A172 (cell line): ENCODE measurements at regions not wholly inside any gene's neighbourhood (a gene's known extent, or its start where the extent isn't known, plus 50 kb on each side); places are given as distances from the start of the nearest gene placed in this dataset.
"Not testable (repeated sequence)": the region's sequence is repeated elsewhere in the genome, so short reads cannot be mapped to it uniquely, and the experiment has no call there.

Source experiments
- DNase-seq: peaks from one replicate; pipeline ENCODE4 v3.0.0-alpha.2; 2015; ENCODE audit warnings: low spot score

- no peak for DNase-seq
Observed at GRCh38 chr14:31911160-31911559, 165.9 kb upstream of the ARHGAP5 start.

- DNase-seq, result no peak
Observed at GRCh38 chr14:31913370-31913769, 163.7 kb upstream of the ARHGAP5 start.

GRCh38 chr14:31918289-31918688 is 158.8 kb upstream of the ARHGAP5 start:
- not testable (repeated sequence) for DNase-seq

- DNase-seq, result no peak
Observed at GRCh38 chr14:31920001-31920400, 157.1 kb upstream of the ARHGAP5 start.

- no peak for DNase-seq
Observed at GRCh38 chr14:31920989-31921650, 156.0 kb upstream of the ARHGAP5 start.

GRCh38 chr14:31921721-31922120 is 155.4 kb upstream of the ARHGAP5 start:
- no peak for DNase-seq

- DNase-seq, result peak; percentile 31
Observed at GRCh38 chr14:31926123-31926522, 151.0 kb upstream of the ARHGAP5 start.

GRCh38 chr14:31926652-31927347 is 150.3 kb upstream of the ARHGAP5 start:
- DNase-seq, result no peak

GRCh38 chr14:31927348-31927832 is 149.7 kb upstream of the ARHGAP5 start:
- DNase-seq, result peak; percentile 75

GRCh38 chr14:31930070-31930469 is 147.0 kb upstream of the ARHGAP5 start:
- DNase-seq, result no peak

- DNase-seq, result no peak
Observed at GRCh38 chr14:31930493-31931240, 146.4 kb upstream of the ARHGAP5 start.

- DNase-seq, result no peak
Observed at GRCh38 chr14:31932675-31933074, 144.4 kb upstream of the ARHGAP5 start.

- peak; percentile 65 for DNase-seq
Observed at GRCh38 chr14:31933716-31934115, 143.4 kb upstream of the ARHGAP5 start.

GRCh38 chr14:31934767-31935266 is 142.3 kb upstream of the ARHGAP5 start:
- peak; percentile 51 for DNase-seq

GRCh38 chr14:31935391-31935790 is 141.7 kb upstream of the ARHGAP5 start:
- DNase-seq, result no peak

GRCh38 chr14:31936115-31936514 is 141.0 kb upstream of the ARHGAP5 start:
- no peak for DNase-seq

GRCh38 chr14:31937730-31938346 is 139.3 kb upstream of the ARHGAP5 start:
- DNase-seq, result peak; percentile 91

- no peak for DNase-seq
Observed at GRCh38 chr14:31939934-31940333, 137.2 kb upstream of the ARHGAP5 start.

GRCh38 chr14:31941487-31941886 is 135.6 kb upstream of the ARHGAP5 start:
- DNase-seq, result no peak

- DNase-seq, result no peak
Observed at GRCh38 chr14:31942166-31942841, 134.8 kb upstream of the ARHGAP5 start.

- DNase-seq, result no peak
Observed at GRCh38 chr14:31943217-31943799, 133.8 kb upstream of the ARHGAP5 start.
